DOHH2 (cell line): ENCODE measurements at regions not wholly inside any gene's neighbourhood (a gene's known extent, or its start where the extent isn't known, plus 50 kb on each side); places are given as distances from the start of the nearest gene placed in this dataset.

Experiments
- H3F3A ChIP-seq: fragments of 200-600 bp; sonication (generic), shearing (Covaris generic); 2 replicates; pipeline ENCODE4 v1.6.0; 2016; ENCODE audit warnings: antibody characterized with exemption, mild to moderate bottlenecking; ENCODE audit not compliant: control insufficient read depth, insufficient read depth
- H3K27ac ChIP-seq: fragments of 200-600 bp; sonication (generic); 2 replicates; pipeline ENCODE4 v1.5.1; 2014; ENCODE audit warnings: low read depth, mild to moderate bottlenecking, low read length, moderate library complexity
- H3K27me3 ChIP-seq: fragments of 200-600 bp; sonication (generic); 2 replicates; pipeline ENCODE4 v1.6.1; 2014; ENCODE audit warnings: mild to moderate bottlenecking, low read length, mixed read lengths; ENCODE audit not compliant: control insufficient read depth
- H3K36me3 ChIP-seq: fragments of 200-600 bp; sonication (generic); 2 replicates; pipeline ENCODE4 v1.6.1; 2014; ENCODE audit warnings: mild to moderate bottlenecking, low read length, moderate library complexity, mixed read lengths; ENCODE audit not compliant: control insufficient read depth
- H3K4me1 ChIP-seq: fragments of 200-600 bp; sonication (generic); 2 replicates; pipeline ENCODE4 v1.6.1; 2014; ENCODE audit warnings: mild to moderate bottlenecking, low read length, mixed read lengths; ENCODE audit not compliant: control insufficient read depth
- H3K4me2 ChIP-seq: fragments of 200-600 bp; sonication (generic); 2 replicates; pipeline ENCODE4 v1.6.0; 2014; ENCODE audit warnings: mild to moderate bottlenecking, low read length, moderate library complexity
- H3K4me3 ChIP-seq: fragments of 200-600 bp; sonication (generic); 2 replicates; pipeline ENCODE4 v1.5.1; 2014; ENCODE audit warnings: mild to moderate bottlenecking, low read length, mixed read lengths
- H3K79me2 ChIP-seq: fragments of 200-600 bp; sonication (generic); 2 replicates; pipeline ENCODE4 v1.6.1; 2014; ENCODE audit warnings: mild to moderate bottlenecking, low read length, mixed read lengths; ENCODE audit not compliant: control insufficient read depth
- H3K9me2 ChIP-seq: fragments of 200-600 bp; sonication (generic); replicated peaks from 2 replicates; pipeline ENCODE4 v1.6.1; 2014; ENCODE audit warnings: mild to moderate bottlenecking, low read length, mixed read lengths; ENCODE audit not compliant: control insufficient read depth
- H3K9me3 ChIP-seq: fragments of 200-600 bp; sonication (generic); 2 replicates; pipeline ENCODE4 v1.6.1; 2014; ENCODE audit warnings: antibody characterized with exemption, low read length, mixed read lengths; ENCODE audit not compliant: control insufficient read depth, insufficient read depth
- H4K20me1 ChIP-seq: fragments of 200-600 bp; sonication (generic); 2 replicates; pipeline ENCODE4 v1.6.0; 2014; ENCODE audit warnings: low read depth, mild to moderate bottlenecking, antibody characterized with exemption, low read length, moderate library complexity; ENCODE audit not compliant: control insufficient read depth, insufficient read depth
- CTCF ChIP-seq: fragments of 200-600 bp; sonication (generic); IDR thresholded peaks from one replicate; pipeline ENCODE4 v1.5.1; 2014; ENCODE audit warnings: antibody characterized with exemption, mild to moderate bottlenecking, low read depth, low read length; ENCODE audit not compliant: poor library complexity, severe bottlenecking
- EZH2phosphoT487 ChIP-seq: fragments of 200-600 bp; sonication (generic); IDR thresholded peaks from 2 replicates; pipeline ENCODE4 v1.6.1; 2017; ENCODE audit warnings: borderline replicate concordance, mild to moderate bottlenecking, antibody characterized with exemption, low read length, moderate library complexity, mixed read lengths

GRCh38 chr9:78806492-78807160 lies 509.7 kb downstream of the PSAT1 start:
- Histone ChIP-seq H3F3A (no peaks in the 10 kb centered on the region), H4K20me1 (no peaks in the 10 kb centered on the region), H3K9me3 (no peaks in the 10 kb centered on the region), H3K79me2 (no peaks in the 10 kb centered on the region), H3K36me3 (no peaks in the 10 kb centered on the region), H3K27ac (no peak overlapping the region), H3K4me3 (no peak overlapping the region), H3K9me2 (no peaks in the 10 kb centered on the region), H3K4me2 (no peak overlapping the region), H3K4me1 (no peaks in the 10 kb centered on the region), H3K27me3 (no peaks in the 10 kb centered on the region)
- TF ChIP-seq EZH2phosphoT487, result no peak
- no peak for TF ChIP-seq CTCF

- no peak for TF ChIP-seq CTCF
- TF ChIP-seq EZH2phosphoT487, result no peak
- Histone ChIP-seq H3K4me3 (no peak overlapping the region), H4K20me1 (no peaks in the 10 kb centered on the region), H3K79me2 (no peaks in the 10 kb centered on the region), H3K27me3 (no peaks in the 10 kb centered on the region), H3F3A (no peaks in the 10 kb centered on the region), H3K9me3 (no peaks in the 10 kb centered on the region), H3K9me2 (no peaks in the 10 kb centered on the region), H3K36me3 (no peaks in the 10 kb centered on the region), H3K4me1 (no peaks in the 10 kb centered on the region), H3K4me2 (no peak overlapping the region), H3K27ac (no peak overlapping the region)
These were observed 510.4 kb downstream of the PSAT1 start for GRCh38 chr9:78807286-78807685.

DNA sequence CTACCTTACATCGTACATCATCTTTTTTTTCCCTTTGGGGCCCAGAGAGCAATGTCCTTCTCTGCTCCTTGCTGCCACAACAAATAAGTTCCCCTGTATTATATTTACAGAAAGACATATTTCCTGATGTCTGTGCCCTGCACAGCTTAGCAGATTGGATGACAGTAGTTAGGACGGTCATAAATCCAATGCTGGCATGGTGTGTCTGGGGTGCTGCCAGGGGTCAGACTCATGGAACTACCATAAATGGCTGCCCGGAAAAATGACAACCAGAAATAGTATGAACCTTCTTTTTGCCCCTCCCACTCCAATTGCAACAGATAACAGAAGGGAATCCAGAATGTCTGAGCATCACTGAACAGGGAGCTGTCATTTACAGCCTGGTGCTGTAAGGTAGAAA lies 511.1 kb downstream of the PSAT1 start:
- no peak overlapping the region for H3K27ac ChIP-seq
- no peaks in the 10 kb centered on the region for H3K36me3 ChIP-seq
- no peak overlapping the region for H3K4me2 ChIP-seq
- TF ChIP-seq EZH2phosphoT487, result no peak
- TF ChIP-seq CTCF, result no peak
- H3K9me2 ChIP-seq, result no peaks in the 10 kb centered on the region
- no peak overlapping the region for H3K4me3 ChIP-seq
- H4K20me1 ChIP-seq, result no peaks in the 10 kb centered on the region
- no peaks in the 10 kb centered on the region for H3K79me2 ChIP-seq
- H3K4me1 ChIP-seq, result no peaks in the 10 kb centered on the region
- H3K9me3 ChIP-seq, result no peaks in the 10 kb centered on the region
- no peaks in the 10 kb centered on the region for H3K27me3 ChIP-seq
- no peaks in the 10 kb centered on the region for H3F3A ChIP-seq
